ENCODE measurements at regions not wholly inside any gene's neighbourhood (a gene's known extent, or its start where the extent isn't known, plus 50 kb on each side); places are given as distances from the start of the nearest gene placed in this dataset.
"Not testable (repeated sequence)": the region's sequence is repeated elsewhere in the genome, so short reads cannot be mapped to it uniquely, and the experiment has no call there.

DNA sequence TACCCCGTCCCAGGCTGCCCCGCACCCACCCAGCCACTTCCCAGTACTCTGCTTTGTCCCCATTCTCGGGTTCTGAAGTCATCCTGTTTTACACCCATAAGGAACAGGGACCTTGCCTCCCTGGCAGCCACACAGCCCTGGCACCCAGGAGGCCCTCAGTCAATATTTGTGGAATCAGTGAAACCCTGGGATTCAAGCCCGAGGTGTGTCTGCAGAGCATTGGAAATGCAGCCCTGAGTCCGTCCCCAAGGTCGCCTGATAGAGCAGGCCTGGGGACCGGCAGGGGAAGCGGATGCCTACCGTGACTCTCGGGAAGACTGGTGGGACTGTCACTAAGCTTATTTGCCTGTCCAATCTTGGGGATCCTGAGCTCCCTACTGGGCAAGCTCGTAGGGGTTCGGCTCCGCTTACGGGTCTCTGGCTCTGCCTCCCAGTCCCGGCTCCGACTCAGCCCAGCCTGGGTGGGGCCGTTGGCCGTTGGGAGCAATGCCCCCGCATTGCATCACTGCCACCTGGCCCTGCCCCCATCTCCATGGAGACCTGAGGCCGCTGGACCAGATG is 64.4 kb upstream of the TAMM41 start:
- Mint-ChIP-seq H3K4me3 (no peak overlapping the region), H3K27me3 (ENCODE audit: low read depth in 3 of 3) (peaks cover 0 to 5% (median 3%) of the 10 kb centered on the region in 3 donors), H3K27ac (no peak overlapping the region), H3K9me3 (no peaks in the 10 kb centered on the region), H3K4me1 (no peaks in the 10 kb centered on the region), H3K36me3 (no peaks in the 10 kb centered on the region)
- DNase-seq = no peak

DNA sequence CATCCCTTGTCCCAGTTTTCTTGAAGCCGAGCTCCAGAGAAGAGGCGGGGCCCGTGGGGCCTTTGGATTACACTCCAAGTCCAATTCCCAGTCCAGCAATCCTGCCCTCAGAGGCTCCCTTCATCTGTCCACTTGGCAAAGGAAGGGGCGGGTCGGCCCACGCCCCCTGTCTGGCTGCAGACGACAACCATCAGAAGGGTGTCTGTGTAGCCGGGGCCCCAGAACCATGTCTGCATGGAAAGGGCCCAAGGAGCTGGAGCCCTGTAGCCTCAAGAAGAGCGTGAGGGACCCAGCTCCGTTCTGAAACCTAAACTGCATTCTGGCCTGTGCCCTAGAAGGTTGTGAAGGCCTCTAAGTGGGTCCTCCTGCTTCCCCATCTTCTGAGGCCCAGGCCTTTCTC is 65.2 kb upstream of the TAMM41 start:
- not testable (repeated sequence) for H3K9me3 Mint-ChIP-seq; H3K36me3 Mint-ChIP-seq; DNase-seq; H3K4me3 Mint-ChIP-seq; H3K27ac Mint-ChIP-seq; H3K4me1 Mint-ChIP-seq; H3K27me3 Mint-ChIP-seq (ENCODE audit: low read depth in 3 of 3)

DNA sequence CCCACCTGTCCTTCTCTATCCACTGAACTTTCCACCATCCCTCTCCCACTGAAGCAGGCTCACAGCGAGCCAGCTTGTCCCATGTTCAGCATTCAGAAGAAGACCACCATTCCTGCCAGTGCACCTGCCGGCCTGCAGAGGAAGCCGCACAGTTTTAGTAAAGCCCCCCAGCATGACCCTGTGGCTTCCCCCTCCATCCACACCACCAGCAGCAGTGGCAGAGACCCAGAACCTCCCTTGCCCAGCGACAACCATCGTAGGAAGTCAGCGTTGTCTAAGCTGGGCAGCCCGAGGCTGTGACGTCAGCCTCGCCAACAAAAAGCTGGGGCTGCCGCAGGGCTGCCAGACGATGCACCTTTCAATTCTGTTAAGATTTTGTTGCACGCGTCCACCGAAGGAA is 66.6 kb upstream of the TAMM41 start:
- Mint-ChIP-seq H3K4me3 (no peak overlapping the region), H3K9me3 (no peaks in the 10 kb centered on the region), H3K4me1 (no peaks in the 10 kb centered on the region)

DNA sequence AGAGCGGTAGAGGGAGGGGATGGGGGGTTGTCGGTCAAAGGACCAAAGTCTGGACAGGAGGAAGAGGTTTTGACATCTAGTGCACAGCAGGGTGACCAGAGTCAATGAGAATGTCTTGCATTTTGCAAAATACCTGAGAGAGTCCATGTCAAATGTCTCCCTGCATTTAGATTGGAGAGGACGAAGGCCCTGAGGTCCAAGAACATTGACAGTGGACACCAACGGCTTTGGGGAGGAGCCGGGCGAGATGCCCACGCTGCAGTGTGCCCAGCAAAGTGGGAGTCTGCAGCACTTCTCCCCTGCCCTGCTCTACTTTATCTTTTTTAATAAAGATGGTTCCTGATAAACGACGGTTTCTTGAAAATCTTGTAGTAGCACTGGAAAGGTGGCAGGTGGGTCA is 67.4 kb upstream of the TAMM41 start:
- no peaks in the 10 kb centered on the region for H3K4me1 Mint-ChIP-seq
- H3K27ac Mint-ChIP-seq = no peak overlapping the region
- no peaks in the 10 kb centered on the region for H3K9me3 Mint-ChIP-seq
- H3K36me3 Mint-ChIP-seq = no peaks in the 10 kb centered on the region
- no peak overlapping the region for H3K4me3 Mint-ChIP-seq
- peaks cover 0 to 2% (median 0%) of the 10 kb centered on the region in 3 donors for H3K27me3 Mint-ChIP-seq (ENCODE audit: low read depth in 3 of 3)
- DNase-seq = no peak

More for the DNA sequence above, 66.6 kb upstream of the TAMM41 start:
- Mint-ChIP-seq H3K36me3 (no peaks in the 10 kb centered on the region), H3K27ac (no peak overlapping the region), H3K27me3 (ENCODE audit: low read depth in 3 of 3) (peaks cover 0 to 2% (median 0%) of the 10 kb centered on the region in 3 donors)
- DNase-seq = no peak

DNA sequence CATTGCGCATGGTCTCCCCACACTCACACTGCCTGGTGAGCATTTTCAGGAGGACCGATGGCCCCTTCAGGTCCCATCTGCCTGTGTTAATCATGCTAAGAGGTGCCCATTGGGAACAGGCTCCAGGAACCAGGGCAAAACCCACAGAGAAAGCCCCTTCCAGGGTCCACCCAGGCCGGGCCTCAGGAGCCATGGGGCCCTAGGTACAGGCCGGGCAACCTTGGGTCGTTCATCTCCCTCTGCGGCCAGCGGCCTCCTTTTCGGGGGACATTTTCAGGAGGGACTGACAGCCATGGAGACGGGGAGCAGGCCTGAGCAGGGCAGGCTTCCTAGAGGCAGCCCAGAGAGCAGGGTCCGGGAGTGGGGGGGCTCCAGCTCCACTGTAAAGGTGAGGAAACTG is 68.0 kb upstream of the TAMM41 start:
- H3K4me1 Mint-ChIP-seq = no peaks in the 10 kb centered on the region
- peaks cover 0 to 2% (median 0%) of the 10 kb centered on the region in 3 donors for H3K27me3 Mint-ChIP-seq (ENCODE audit: low read depth in 3 of 3)
- no peaks in the 10 kb centered on the region for H3K9me3 Mint-ChIP-seq
- no peaks in the 10 kb centered on the region for H3K36me3 Mint-ChIP-seq
- no peak overlapping the region for H3K4me3 Mint-ChIP-seq
- no peak overlapping the region for H3K27ac Mint-ChIP-seq
- DNase-seq = no peak

DNA sequence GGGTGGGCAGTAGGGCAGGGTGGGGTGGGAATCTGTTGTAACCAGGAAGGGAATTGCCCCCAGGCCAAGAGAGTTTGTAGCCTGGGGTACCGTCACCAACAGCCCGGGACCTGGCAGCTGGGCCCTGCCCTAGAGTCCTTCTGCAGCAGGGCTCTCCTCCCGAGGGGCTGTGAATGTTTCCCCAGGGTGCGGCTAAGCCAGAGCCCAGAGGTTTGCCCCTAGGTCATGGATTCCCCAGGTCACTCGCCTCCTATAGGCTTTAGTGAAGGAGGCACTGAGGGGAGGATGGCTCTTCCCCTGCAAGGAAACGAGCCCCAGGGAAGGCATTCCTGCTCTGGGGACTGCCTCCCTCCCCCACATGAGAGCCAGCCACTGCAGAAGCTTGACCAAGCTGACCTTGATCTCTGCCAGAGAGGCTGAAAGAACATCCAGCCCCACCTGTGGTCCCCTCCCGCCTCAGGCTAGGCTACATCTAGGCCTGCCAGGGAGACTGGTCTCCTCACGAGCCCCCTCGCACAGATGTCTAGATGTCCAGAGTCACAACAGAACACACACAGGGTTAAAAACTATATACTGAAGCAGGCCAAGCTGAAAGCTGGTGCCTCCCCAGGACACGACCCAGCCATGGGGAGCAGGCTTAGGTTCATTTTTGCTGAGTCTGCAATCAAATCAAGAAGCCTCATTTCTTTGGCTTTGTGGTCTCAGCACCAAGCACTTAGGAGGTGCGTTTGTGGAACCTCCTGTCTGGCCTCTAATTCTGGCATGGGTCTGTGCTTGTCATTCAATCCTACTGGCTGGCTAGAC is 69.1 kb upstream of the TAMM41 start:
- no peaks in the 10 kb centered on the region for H3K9me3 Mint-ChIP-seq
- DNase-seq = no peak
- no peaks in the 10 kb centered on the region for H3K36me3 Mint-ChIP-seq
- H3K4me3 Mint-ChIP-seq = no peak overlapping the region
- no peaks in the 10 kb centered on the region for H3K4me1 Mint-ChIP-seq
- H3K27ac Mint-ChIP-seq = no peak overlapping the region
- H3K27me3 Mint-ChIP-seq (ENCODE audit: low read depth in 3 of 3) = peaks cover 0 to 2% (median 2%) of the 10 kb centered on the region in 3 donors

DNA sequence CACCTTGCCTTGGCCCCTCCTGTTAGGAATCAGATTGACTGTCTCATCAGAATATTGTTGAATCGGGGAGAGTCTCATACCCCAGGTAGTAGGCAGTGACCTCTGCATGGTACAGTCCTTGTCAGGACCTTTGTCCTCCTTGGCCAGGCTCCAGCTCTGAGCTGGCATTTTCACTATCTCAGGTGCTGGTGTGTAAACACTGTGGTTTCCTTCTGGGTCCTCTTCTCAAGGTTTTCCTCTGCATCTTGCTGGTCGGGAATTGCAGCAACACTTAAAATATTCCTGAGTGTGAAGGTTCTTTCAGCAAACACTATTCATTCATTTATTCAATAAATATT is 69.7 kb upstream of the TAMM41 start:
- not testable (repeated sequence) for H3K9me3 Mint-ChIP-seq; H3K4me3 Mint-ChIP-seq; H3K27me3 Mint-ChIP-seq (ENCODE audit: low read depth in 3 of 3); H3K27ac Mint-ChIP-seq; H3K4me1 Mint-ChIP-seq; H3K36me3 Mint-ChIP-seq; DNase-seq

DNA sequence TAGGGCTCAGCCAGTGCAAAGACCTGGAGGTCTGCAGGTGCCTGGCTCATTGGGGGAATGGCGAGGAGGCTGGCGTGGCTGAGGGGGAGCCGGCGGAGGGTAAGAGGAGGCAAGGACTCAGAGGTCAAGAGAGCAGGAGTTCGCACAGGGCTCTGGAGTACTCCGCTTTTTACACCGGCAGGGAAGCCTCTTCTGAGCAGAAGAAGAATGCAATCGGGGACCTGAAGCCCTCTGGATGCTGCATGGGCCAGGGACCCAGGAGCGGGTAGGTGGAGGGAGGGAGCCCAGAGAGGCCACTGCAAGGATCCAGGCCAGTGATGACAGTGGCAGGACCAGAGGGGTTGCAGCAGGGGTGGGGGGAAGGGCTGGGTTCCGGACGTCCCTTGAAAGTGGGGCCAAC is 70.4 kb upstream of the TAMM41 start:
- H3K4me3 Mint-ChIP-seq = no peak overlapping the region
- no peaks in the 10 kb centered on the region for H3K36me3 Mint-ChIP-seq
- DNase-seq = no peak
- no peak overlapping the region for H3K27ac Mint-ChIP-seq
- peaks cover 0 to 2% (median 0%) of the 10 kb centered on the region in 6 donors for H3K9me3 Mint-ChIP-seq
- H3K4me1 Mint-ChIP-seq = no peaks in the 10 kb centered on the region
- H3K27me3 Mint-ChIP-seq (ENCODE audit: low read depth in 3 of 3) = peaks cover 2% of the 10 kb centered on the region in 3 donors

DNA sequence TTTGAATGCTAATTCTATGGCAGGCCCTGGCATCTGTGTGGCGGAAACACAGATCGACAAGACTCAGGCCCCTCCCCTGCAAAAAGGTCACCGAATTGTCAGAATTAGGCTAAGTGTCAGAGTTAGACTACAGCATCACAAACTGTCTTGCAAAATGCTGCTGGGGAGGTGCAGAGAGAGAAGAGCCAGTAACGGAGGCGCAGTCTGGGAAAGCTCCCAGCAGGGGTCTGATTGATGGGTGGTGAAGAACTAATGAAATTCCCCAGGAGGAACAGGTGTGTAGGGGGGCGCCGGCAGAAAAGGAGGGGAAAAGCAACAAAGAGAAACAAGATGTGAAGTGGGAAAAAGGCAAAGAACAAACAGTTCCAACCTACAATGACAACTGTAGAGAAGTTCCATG is 72.7 kb upstream of the TAMM41 start:
- Mint-ChIP-seq H3K4me1 (no peaks in the 10 kb centered on the region), H3K27me3 (ENCODE audit: low read depth in 3 of 3) (peaks cover 2% of the 10 kb centered on the region in 3 donors), H3K4me3 (no peak overlapping the region), H3K27ac (no peak overlapping the region), H3K9me3 (peaks cover 0 to 2% (median 0%) of the 10 kb centered on the region in 6 donors), H3K36me3 (no peaks in the 10 kb centered on the region)
- DNase-seq = no peak

DNA sequence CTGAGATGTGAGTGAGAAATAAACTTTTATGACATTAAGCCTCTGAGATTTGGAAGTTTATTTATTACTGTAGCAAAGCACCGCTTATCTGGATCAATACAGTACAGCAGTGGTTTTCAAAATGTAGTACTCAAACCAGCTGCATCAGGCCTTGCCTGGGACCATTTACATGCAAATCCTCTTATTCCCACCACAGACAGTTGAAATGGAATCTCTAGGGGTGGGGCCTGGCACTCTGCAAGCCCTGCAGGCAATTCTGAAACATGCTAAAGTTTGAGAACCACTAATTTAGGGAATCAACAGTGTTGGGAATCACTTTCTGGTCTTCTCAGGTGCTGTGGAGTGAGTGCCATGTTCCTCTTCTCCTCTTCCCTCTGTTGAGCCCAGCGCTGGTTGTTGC is 77.8 kb upstream of the TAMM41 start:
- Mint-ChIP-seq H3K4me1 (no peaks in the 10 kb centered on the region), H3K27ac (no peak overlapping the region), H3K4me3 (no peak overlapping the region), H3K36me3 (no peaks in the 10 kb centered on the region), H3K9me3 (peaks cover 0 to 2% (median 0%) of the 10 kb centered on the region in 6 donors), H3K27me3 (ENCODE audit: low read depth in 3 of 3) (peaks cover 1 to 7% (median 2%) of the 10 kb centered on the region in 3 donors)
- DNase-seq = no peak

DNA sequence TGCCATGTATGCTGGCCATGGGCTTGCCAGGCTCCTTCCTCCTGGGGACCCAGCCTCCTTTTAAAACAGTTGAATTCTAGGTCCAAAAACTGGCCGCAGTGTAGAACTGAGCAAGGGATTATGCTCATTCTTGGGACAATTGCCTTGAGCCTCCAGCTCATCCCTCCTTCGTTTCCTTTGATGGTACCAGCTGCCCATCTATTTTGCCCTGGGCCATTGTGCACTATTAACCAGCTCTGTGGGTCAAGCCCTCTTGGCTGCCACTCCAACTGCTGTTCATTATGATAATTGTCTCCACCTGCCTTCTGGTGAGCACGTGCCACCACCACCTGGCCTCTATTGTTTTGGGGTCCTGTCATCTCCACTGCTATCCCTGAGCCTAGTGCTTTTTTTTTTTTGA is 75.8 kb upstream of the SYN2 start:
- Mint-ChIP-seq H3K36me3 (no peaks in the 10 kb centered on the region), H3K4me3 (no peak overlapping the region), H3K27me3 (ENCODE audit: low read depth in 3 of 3) (peaks cover 1 to 6% (median 3%) of the 10 kb centered on the region in 3 donors), H3K9me3 (no peaks in the 10 kb centered on the region), H3K4me1 (no peaks in the 10 kb centered on the region), H3K27ac (no peak overlapping the region)
- DNase-seq = no peak

DNA sequence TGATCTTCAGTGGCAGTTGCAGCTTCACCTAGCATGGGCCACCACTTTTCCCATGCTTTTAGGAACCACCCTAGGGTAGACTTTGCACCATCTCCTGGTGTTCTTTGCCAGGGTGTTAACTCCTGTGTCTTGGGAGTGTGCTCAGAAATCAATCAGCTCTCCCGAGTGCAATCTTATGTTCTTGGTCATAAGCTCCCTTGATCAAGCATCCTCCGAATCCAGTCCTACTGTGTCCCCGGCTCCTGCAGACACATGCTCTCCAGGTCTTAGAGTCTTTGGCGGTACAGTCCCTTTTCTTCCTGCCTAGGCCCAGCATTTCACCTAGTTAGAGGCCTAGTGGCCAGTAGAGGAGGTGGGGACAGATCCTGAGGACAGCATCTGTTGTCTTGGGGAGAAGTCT is 74.7 kb upstream of the SYN2 start:
- Mint-ChIP-seq H3K27ac (no peak overlapping the region), H3K27me3 (ENCODE audit: low read depth in 3 of 3) (peaks cover 1 to 6% (median 3%) of the 10 kb centered on the region in 3 donors), H3K9me3 (no peaks in the 10 kb centered on the region), H3K4me3 (no peak overlapping the region), H3K36me3 (no peaks in the 10 kb centered on the region), H3K4me1 (no peaks in the 10 kb centered on the region)
- DNase-seq = no peak

DNA sequence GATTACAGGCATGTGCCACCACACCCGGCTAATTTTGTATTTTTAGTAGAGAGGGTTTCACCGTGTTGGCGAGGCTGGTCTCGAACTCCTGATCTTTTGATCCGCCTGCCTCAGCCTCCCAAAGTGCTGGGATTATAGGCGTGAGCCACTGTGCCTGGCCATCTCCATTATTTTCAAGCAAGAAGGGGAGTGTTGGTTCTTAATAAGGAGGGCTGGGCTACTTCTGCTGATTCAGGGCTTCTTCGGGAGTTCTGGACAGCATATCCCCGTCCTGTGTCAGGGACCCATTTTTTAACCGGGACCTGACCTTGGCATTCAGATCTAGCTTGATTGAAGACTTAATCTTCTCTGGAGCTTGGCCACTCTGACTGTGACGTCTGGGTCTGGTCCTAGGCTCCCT is 74.1 kb upstream of the SYN2 start:
- no peak overlapping the region for H3K27ac Mint-ChIP-seq

DNA sequence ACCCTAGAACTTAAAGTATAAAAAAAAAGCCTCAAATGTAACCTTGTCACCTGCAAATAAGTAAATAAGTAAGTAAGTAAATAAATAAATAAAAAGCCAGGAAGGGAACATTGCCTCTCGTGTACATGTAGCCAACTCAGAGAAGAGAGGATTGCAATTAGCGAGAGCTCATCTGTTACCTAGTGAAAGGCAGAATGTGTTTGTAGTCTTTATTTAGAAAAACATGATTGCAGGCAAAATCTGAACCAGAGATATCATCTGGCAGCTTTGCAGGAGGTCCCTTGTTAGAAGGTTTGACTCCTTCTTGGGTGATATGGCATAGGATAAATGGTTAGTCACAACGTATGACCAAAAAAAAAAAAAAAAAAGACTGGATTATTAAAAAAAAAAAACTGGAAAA is 71.6 kb upstream of the SYN2 start:
- Mint-ChIP-seq H3K9me3 (no peaks in the 10 kb centered on the region), H3K27me3 (ENCODE audit: low read depth in 3 of 3) (peaks cover 2 to 3% (median 2%) of the 10 kb centered on the region in 3 donors), H3K4me1 (no peaks in the 10 kb centered on the region), H3K4me3 (no peak overlapping the region), H3K27ac (no peak overlapping the region), H3K36me3 (no peaks in the 10 kb centered on the region)
- DNase-seq = no peak

More for the DNA sequence above, 74.1 kb upstream of the SYN2 start:
- peaks cover 0 to 7% (median 3%) of the 10 kb centered on the region in 3 donors for H3K27me3 Mint-ChIP-seq (ENCODE audit: low read depth in 3 of 3)
- no peak overlapping the region for H3K4me3 Mint-ChIP-seq
- H3K4me1 Mint-ChIP-seq = no peaks in the 10 kb centered on the region
- H3K9me3 Mint-ChIP-seq = no peaks in the 10 kb centered on the region
- no peaks in the 10 kb centered on the region for H3K36me3 Mint-ChIP-seq
- no peak for DNase-seq

DNA sequence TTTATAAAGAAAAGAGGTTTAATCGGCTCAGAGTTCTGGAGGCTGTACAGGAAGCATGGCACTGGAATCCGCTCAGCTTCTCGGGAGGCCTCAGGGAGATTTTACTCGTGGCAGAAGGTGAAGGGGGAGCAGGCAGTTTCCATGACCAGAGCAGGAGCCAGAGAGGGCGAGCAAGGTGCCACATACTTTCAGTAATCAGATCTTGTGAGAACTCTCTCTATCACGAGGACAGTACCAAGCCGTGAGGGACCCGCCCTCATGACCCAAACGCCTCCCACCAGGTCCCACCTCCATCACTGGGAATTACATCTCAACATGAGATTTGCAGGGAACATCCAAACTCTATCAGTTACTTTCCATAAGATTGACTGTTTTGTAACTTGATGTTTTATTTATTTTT is 70.7 kb upstream of the SYN2 start:
- Mint-ChIP-seq H3K4me3 (no peak overlapping the region), H3K27me3 (ENCODE audit: low read depth in 3 of 3) (peaks cover 2 to 4% (median 3%) of the 10 kb centered on the region in 3 donors), H3K36me3 (no peaks in the 10 kb centered on the region), H3K27ac (no peak overlapping the region), H3K9me3 (no peaks in the 10 kb centered on the region), H3K4me1 (no peaks in the 10 kb centered on the region)
- no peak for DNase-seq
